Natural killer cell (primary cell): ENCODE measurements at regions not wholly inside any gene's neighbourhood (a gene's known extent, or its start where the extent isn't known, plus 50 kb on each side); places are given as distances from the start of the nearest gene placed in this dataset.

ENCODE experiments used
- ATAC-seq, 3 donors: fragments of 150-1000 bp in 2 of 3; fragments of 200-7000 bp in 1 of 3; cut with Tn5 transposase; 1 replicate in 1 of 3; 2 replicates in 2 of 3; pipeline ENCODE4 v1.10.0; 2021; ENCODE audit warnings: mild to moderate bottlenecking in 2 of 3, moderate library complexity in 2 of 3
- DNase-seq, 2 donors: peaks; one replicate each; pipeline versions ENCODE4 v3.0.0 to v3.0.0-alpha.2; 2013 to 2021; ENCODE audit warnings: mixed read lengths in 1 of 2
- H3K27ac ChIP-seq: one replicate; pipeline ENCODE4 v1.5.1; 2013; ENCODE audit warnings: mild to moderate bottlenecking, low read length
- H3K27me3 ChIP-seq: one replicate; pipeline ENCODE4 v1.6.1; 2013; ENCODE audit warnings: low read length; ENCODE audit not compliant: control insufficient read depth, insufficient read depth
- H3K36me3 ChIP-seq: one replicate; pipeline ENCODE4 v1.6.1; 2013; ENCODE audit warnings: low read length; ENCODE audit not compliant: control insufficient read depth, insufficient read depth
- H3K4me1 ChIP-seq: one replicate; pipeline ENCODE4 v1.6.1; 2013; ENCODE audit warnings: low read length; ENCODE audit not compliant: control insufficient read depth, insufficient read depth
- H3K4me3 ChIP-seq: one replicate; pipeline ENCODE4 v1.5.1; 2013; ENCODE audit warnings: low read length
- H3K9me3 ChIP-seq: one replicate; pipeline ENCODE4 v1.6.1; 2013; ENCODE audit warnings: low read length; ENCODE audit not compliant: control insufficient read depth, insufficient read depth
- H3K27ac Mint-ChIP-seq, 2 donors: one replicate each; pipeline ENCODE4 v1.8.0; 2022; ENCODE audit warnings: mild to moderate bottlenecking in 2 of 2, mixed read lengths in 2 of 2, moderate library complexity in 1 of 2
- H3K27me3 Mint-ChIP-seq, 2 donors: one replicate each; pipeline ENCODE4 v1.8.0; 2022; ENCODE audit warnings: low read depth in 2 of 2, mixed read lengths in 2 of 2
- H3K36me3 Mint-ChIP-seq: one replicate; pipeline ENCODE4 v1.8.0; 2022; ENCODE audit warnings: mixed read lengths
- H3K4me1 Mint-ChIP-seq, 2 donors: one replicate each; pipeline ENCODE4 v1.8.0; 2022; ENCODE audit warnings: mixed read lengths in 2 of 2
- H3K4me3 Mint-ChIP-seq: one replicate; pipeline ENCODE4 v1.8.0; 2022; ENCODE audit warnings: mild to moderate bottlenecking, moderate library complexity, mixed read lengths
- H3K9me3 Mint-ChIP-seq, 2 donors: one replicate each; pipeline ENCODE4 v1.8.0; 2022; ENCODE audit warnings: mixed read lengths in 2 of 2
- CTCF ChIP-seq: fragments of 200-600 bp; IDR thresholded peaks from one replicate; pipeline ENCODE4 v1.8.0; 2022; ENCODE audit warnings: antibody characterized with exemption
- WGBS: methylation state at CpG from one replicate; pipeline ENCODE4 v1.1.7; 2013; ENCODE audit warnings: missing lambda C conversion rate; ENCODE audit not compliant: insufficient coverage; 5-methylcytosine and 5-hydroxymethylcytosine counted together
- intact Hi-C: fragments of 100-400 bp; cut with micrococcal nuclease; formaldehyde crosslinking; loops from one replicate; pipeline ENCODE4 v1.14.2; 2022

DNA sequence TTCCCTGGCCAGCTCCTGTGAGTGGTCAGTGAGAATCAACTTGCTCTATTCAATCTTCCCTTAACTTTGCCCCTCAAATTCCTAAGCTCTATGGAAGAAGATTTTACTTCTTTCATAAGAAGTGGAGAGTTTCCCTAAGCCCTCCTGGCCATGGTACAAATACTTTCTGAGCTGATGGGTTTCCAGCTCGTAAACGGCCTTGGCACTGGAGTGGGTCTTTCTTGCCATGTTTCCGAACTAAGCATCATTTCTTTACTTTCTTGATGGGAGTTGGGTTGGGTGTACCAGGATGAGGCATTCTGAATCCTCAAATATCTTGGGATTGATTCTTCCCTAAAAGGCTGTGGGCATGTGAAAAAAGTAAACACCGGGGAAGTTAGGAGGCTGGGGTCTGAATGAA, 72.5 kb downstream of the ACKR3 start:
- no peaks in the 10 kb centered on the region for H3K36me3 Mint-ChIP-seq
- H3K4me3 Mint-ChIP-seq, result no peak overlapping the region
- no peak for ATAC-seq
- Histone ChIP-seq H3K4me1 (no peaks in the 10 kb centered on the region), H3K4me3 (no peak overlapping the region), H3K27me3 (no peaks in the 10 kb centered on the region), H3K27ac (no peak overlapping the region), H3K9me3 (no peaks in the 10 kb centered on the region), H3K36me3 (no peaks in the 10 kb centered on the region)
- no peak for TF ChIP-seq CTCF
- no peak for DNase-seq
- intact Hi-C loops, result no loop called here
- H3K27ac Mint-ChIP-seq, result no peak overlapping the region
- H3K4me1 Mint-ChIP-seq, result peaks cover 0 to 4% of the 10 kb centered on the region in 2 donors
- 80% methylated on average over 4 of the region's 4 CpGs for WGBS
- H3K9me3 Mint-ChIP-seq, result no peaks in the 10 kb centered on the region
- H3K27me3 Mint-ChIP-seq, result peaks cover 19 to 54% of the 10 kb centered on the region in 2 donors

DNA sequence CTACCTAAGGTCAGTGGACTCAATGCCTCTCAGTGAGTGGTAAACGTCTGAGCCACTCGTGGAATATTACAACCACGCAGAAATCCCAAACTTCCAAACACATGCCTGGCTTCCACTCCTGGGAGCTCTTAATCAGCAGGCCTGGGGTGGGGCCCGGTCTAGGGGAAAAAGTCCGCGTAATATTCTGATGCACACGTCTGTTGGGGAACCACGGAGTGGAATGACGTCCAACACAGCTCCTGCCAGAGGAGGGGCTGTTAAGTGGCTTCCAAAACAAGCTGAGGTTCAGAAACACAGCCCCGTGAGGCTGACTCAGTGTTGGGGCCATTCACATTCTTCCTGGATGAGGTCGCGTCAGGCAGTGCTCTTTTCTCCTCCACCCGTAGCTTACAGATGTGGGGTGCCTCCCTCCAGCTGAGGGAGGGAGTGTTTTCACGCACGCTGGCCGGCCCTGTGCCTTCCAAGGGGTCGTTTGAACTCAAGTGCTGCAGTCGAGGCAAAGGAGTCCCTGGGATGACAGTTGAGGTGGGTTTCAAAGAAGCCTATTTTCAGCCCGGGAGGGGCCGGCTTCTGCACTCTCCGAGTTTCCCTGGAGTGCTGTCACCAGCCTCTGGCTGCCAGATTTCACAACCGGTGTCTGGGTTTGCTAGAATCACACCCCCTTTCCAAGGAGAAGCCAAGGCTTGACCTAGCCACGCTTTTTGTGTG, 73.1 kb downstream of the ACKR3 start:
- no peak overlapping the region for H3K4me3 Mint-ChIP-seq
- Histone ChIP-seq H3K9me3 (no peaks in the 10 kb centered on the region), H3K36me3 (no peaks in the 10 kb centered on the region), H3K4me1 (no peaks in the 10 kb centered on the region), H3K4me3 (no peak overlapping the region), H3K27ac (no peak overlapping the region), H3K27me3 (no peaks in the 10 kb centered on the region)
- TF ChIP-seq CTCF, result no peak
- no peak overlapping the region for H3K27ac Mint-ChIP-seq
- peaks cover 0 to 4% of the 10 kb centered on the region in 2 donors for H3K4me1 Mint-ChIP-seq
- 70% methylated on average over 23 of the region's 23 CpGs for WGBS
- DNase-seq (no peak), ATAC-seq (no peak)
- no peaks in the 10 kb centered on the region for H3K9me3 Mint-ChIP-seq
- peaks cover 19 to 54% of the 10 kb centered on the region in 2 donors for H3K27me3 Mint-ChIP-seq
- H3K36me3 Mint-ChIP-seq, result no peaks in the 10 kb centered on the region
- intact Hi-C loops, result no loop called here

DNA sequence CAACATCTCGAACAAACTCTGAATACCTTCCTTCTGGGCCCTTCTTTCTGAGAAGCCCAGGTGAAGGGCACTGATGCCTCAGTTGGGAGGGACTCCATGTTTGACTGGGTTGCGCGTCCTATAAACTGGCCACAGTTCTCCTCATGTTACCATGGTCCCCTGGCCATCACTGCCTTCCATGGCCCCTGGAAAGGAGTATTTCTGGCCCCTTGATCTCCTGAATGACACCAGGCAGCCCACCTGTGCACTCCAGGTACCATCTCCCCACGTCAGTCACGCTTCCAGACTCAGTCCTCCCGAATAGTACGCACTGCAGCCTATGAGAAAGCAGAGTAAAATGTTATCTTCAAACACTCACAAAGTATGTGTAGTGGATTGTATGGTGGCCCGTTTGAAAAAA, 73.9 kb downstream of the ACKR3 start:
- Mint-ChIP-seq H3K36me3 (no peaks in the 10 kb centered on the region), H3K27ac (no peak overlapping the region), H3K4me3 (no peak overlapping the region), H3K27me3 (peaks cover 19 to 59% of the 10 kb centered on the region in 2 donors), H3K9me3 (no peaks in the 10 kb centered on the region), H3K4me1 (peaks cover 0 to 4% of the 10 kb centered on the region in 2 donors)
- WGBS, result 93% methylated on average over 5 of the region's 8 CpGs
- ATAC-seq (no peak), DNase-seq (no peak)
- H3K4me3 ChIP-seq, result no peak overlapping the region
- no peaks in the 10 kb centered on the region for H3K36me3 ChIP-seq
- no peak overlapping the region for H3K27ac ChIP-seq
- H3K9me3 ChIP-seq, result no peaks in the 10 kb centered on the region
- intact Hi-C loops, result no loop called here
- no peak for TF ChIP-seq CTCF
- H3K27me3 ChIP-seq, result no peaks in the 10 kb centered on the region
- no peaks in the 10 kb centered on the region for H3K4me1 ChIP-seq

- peaks cover 17 to 61% of the 10 kb centered on the region in 2 donors for H3K27me3 Mint-ChIP-seq
- no peak overlapping the region for H3K27ac Mint-ChIP-seq
- Histone ChIP-seq H3K36me3 (no peaks in the 10 kb centered on the region), H3K4me3 (no peak overlapping the region), H3K27me3 (no peaks in the 10 kb centered on the region), H3K4me1 (no peaks in the 10 kb centered on the region), H3K9me3 (no peaks in the 10 kb centered on the region), H3K27ac (no peak overlapping the region)
- DNase-seq (no peak), ATAC-seq (no peak)
- no peak for TF ChIP-seq CTCF
- H3K4me1 Mint-ChIP-seq, result peaks cover 0 to 4% of the 10 kb centered on the region in 2 donors
- H3K4me3 Mint-ChIP-seq, result no peak overlapping the region
- no peaks in the 10 kb centered on the region for H3K36me3 Mint-ChIP-seq
- intact Hi-C loops, result no loop called here
- no peaks in the 10 kb centered on the region for H3K9me3 Mint-ChIP-seq
Observed at GRCh38 chr2:236644067-236644466, 74.4 kb downstream of the ACKR3 start.
